Gastroesophageal sphincter (tissue), 4 donors: ENCODE measurements at regions not wholly inside any gene's neighbourhood (a gene's known extent, or its start where the extent isn't known, plus 50 kb on each side); places are given as distances from the start of the nearest gene placed in this dataset.

Experiments used
- ATAC-seq: fragments of 150-250 bp; one replicate; pipeline ENCODE4 v1.9.1; 2016; ENCODE audit warnings: mild to moderate bottlenecking, moderate library complexity
- H3K27ac ChIP-seq, 4 donors: fragments of 200-600 bp; sonication (generic) in 3 of 4; 1 replicate in 3 of 4; 2 replicates in 1 of 4; pipeline ENCODE4 v1.5.1; 2016 to 2019
- H3K27me3 ChIP-seq: fragments of 200-600 bp; sonication (generic); one replicate; pipeline ENCODE4 v1.5.1; 2019
- H3K36me3 ChIP-seq, 2 donors: fragments of 200-600 bp; sonication (generic); one replicate each; pipeline ENCODE4 v1.5.1; 2019; ENCODE audit warnings: control low read depth in 1 of 2
- H3K4me1 ChIP-seq, 3 donors: fragments of 200-600 bp; sonication (generic); 1 replicate in 2 of 3; 2 replicates in 1 of 3; pipeline ENCODE4 v1.5.1; 2016 to 2019; ENCODE audit warnings: control low read depth in 2 of 3
- H3K4me3 ChIP-seq, 2 donors: fragments of 200-600 bp; sonication (generic); one replicate each; pipeline ENCODE4 v1.5.1; 2019; ENCODE audit warnings: mild to moderate bottlenecking in 1 of 2, moderate library complexity in 1 of 2
- H3K9me3 ChIP-seq, 3 donors: fragments of 200-600 bp; sonication (generic); one replicate each; pipeline ENCODE4 v1.5.1; 2017 to 2019; ENCODE audit warnings: control low read depth in 2 of 3
- CTCF ChIP-seq, 4 experiments: fragments of 200-600 bp in 2 of 4; fragments of 450-650 bp in 2 of 4; sonication (generic) in 1 of 4; IDR thresholded peaks; one replicate each; pipeline ENCODE4 v1.5.1; 2017 to 2019; ENCODE audit warnings: antibody characterized with exemption in 4 of 4, mild to moderate bottlenecking in 2 of 4, moderate library complexity in 2 of 4
- EP300 ChIP-seq: sonication (generic); formaldehyde crosslinking; IDR thresholded peaks from one replicate; pipeline ENCODE4 v1.6.1; 2017; ENCODE audit warnings: antibody characterized with exemption, mild to moderate bottlenecking
- POLR2A ChIP-seq, 2 donors: fragments of 450-650 bp; IDR thresholded peaks; one replicate each; pipeline ENCODE4 v1.6.1; 2017; ENCODE audit warnings: antibody characterized with exemption in 2 of 2, mild to moderate bottlenecking in 2 of 2, moderate library complexity in 1 of 2
- POLR2AphosphoS5 ChIP-seq: sonication (generic); formaldehyde crosslinking; IDR thresholded peaks from one replicate; pipeline ENCODE4 v1.6.1; 2017; ENCODE audit warnings: antibody characterized with exemption
- WGBS, 2 donors: methylation state at CpG; one replicate each; pipeline ENCODE4 v1.1.5; 2018; ENCODE audit warnings: low coverage in 1 of 2; 5-methylcytosine and 5-hydroxymethylcytosine counted together

GRCh38 chr1:34278211-34278610, 101.5 kb downstream of the C1orf94 start:
- 80 to 88% methylated on average over 2 to 4 of the region's 4 CpGs for WGBS, 2 donors
- no peak overlapping the region for H3K4me3 ChIP-seq
- peaks cover 26% of the 10 kb centered on the region for H3K27me3 ChIP-seq
- H3K9me3 ChIP-seq, result no peaks in the 10 kb centered on the region
- H3K36me3 ChIP-seq, result no peaks in the 10 kb centered on the region
- no peak overlapping the region for H3K27ac ChIP-seq
- no peaks in the 10 kb centered on the region for H3K4me1 ChIP-seq
- TF ChIP-seq POLR2AphosphoS5, result no peak
- TF ChIP-seq EP300, result no peak
- TF ChIP-seq CTCF (IDR thresholded peaks at IDR 0.05), result no peak
- no peak for TF ChIP-seq POLR2A (IDR thresholded peaks at IDR 0.05)
- ATAC-seq, result no peak

GRCh38 chr1:34279971-34280370, 103.3 kb downstream of the C1orf94 start:
- no peaks in the 10 kb centered on the region for H3K9me3 ChIP-seq
- H3K27ac ChIP-seq, result no peak overlapping the region
- no peaks in the 10 kb centered on the region for H3K36me3 ChIP-seq
- H3K27me3 ChIP-seq, result peaks cover 36% of the 10 kb centered on the region
- ATAC-seq, result no peak
- no peak overlapping the region for H3K4me3 ChIP-seq
- no peaks in the 10 kb centered on the region for H3K4me1 ChIP-seq
- TF ChIP-seq POLR2A (IDR thresholded peaks at IDR 0.05) (no peak), EP300 (no peak), POLR2AphosphoS5 (no peak)
- WGBS, 2 donors, result 78% methylated on average over 1 of the region's 1 CpG; no CpG with 5 or more reads in 1 of the 2 donors

- Histone ChIP-seq H3K27me3 (peaks cover 36% of the 10 kb centered on the region), H3K4me3 (no peak overlapping the region), H3K36me3 (no peaks in the 10 kb centered on the region), H3K9me3 (no peaks in the 10 kb centered on the region), H3K4me1 (no peaks in the 10 kb centered on the region), H3K27ac (no peak overlapping the region)
- TF ChIP-seq POLR2AphosphoS5, result no peak
- TF ChIP-seq EP300, result no peak
- TF ChIP-seq POLR2A (IDR thresholded peaks at IDR 0.05), result no peak
- TF ChIP-seq CTCF (IDR thresholded peaks at IDR 0.05), result no peak
- 71% methylated on average over 4 of the region's 4 CpGs; no CpG with 5 or more reads in 1 of the 2 donors for WGBS, 2 donors
- ATAC-seq, result no peak
Observed at GRCh38 chr1:34280509-34280908, 103.8 kb downstream of the C1orf94 start.

GRCh38 chr1:34283142-34283541, 106.4 kb downstream of the C1orf94 start:
- no peak overlapping the region for H3K27ac ChIP-seq
- H3K9me3 ChIP-seq, result no peaks in the 10 kb centered on the region
- TF ChIP-seq POLR2AphosphoS5 (no peak), POLR2A (IDR thresholded peaks at IDR 0.05) (no peak), EP300 (no peak), CTCF (IDR thresholded peaks at IDR 0.05) (no peak)
- H3K4me1 ChIP-seq, result no peaks in the 10 kb centered on the region
- H3K27me3 ChIP-seq, result peaks cover 35% of the 10 kb centered on the region
- H3K4me3 ChIP-seq, result no peak overlapping the region
- ATAC-seq, result no peak
- 47 to 53% methylated on average over 2 to 3 of the region's 3 CpGs for WGBS, 2 donors
- H3K36me3 ChIP-seq, result no peaks in the 10 kb centered on the region

GRCh38 chr1:34286511-34286910, 109.8 kb downstream of the C1orf94 start:
- Histone ChIP-seq H3K9me3 (no peaks in the 10 kb centered on the region), H3K27me3 (peaks cover 34% of the 10 kb centered on the region), H3K36me3 (no peaks in the 10 kb centered on the region), H3K4me3 (no peak overlapping the region), H3K4me1 (no peaks in the 10 kb centered on the region), H3K27ac (no peak overlapping the region)
- WGBS, 2 donors, result 61 to 93% methylated on average over 2 to 4 of the region's 6 CpGs
- no peak for ATAC-seq
- TF ChIP-seq POLR2A (IDR thresholded peaks at IDR 0.05), result no peak
- TF ChIP-seq EP300, result no peak
- no peak for TF ChIP-seq CTCF (IDR thresholded peaks at IDR 0.05)
- TF ChIP-seq POLR2AphosphoS5, result no peak
